Stimulated activated CD4-positive, alpha-beta T cell treated with anti-CD3 and anti-CD28 coated beads, Interleukin-2, amount 100 ng/mL, for 24 hours (primary cell): ENCODE measurements at regions not wholly inside any gene's neighbourhood (a gene's known extent, or its start where the extent isn't known, plus 50 kb on each side); places are given as distances from the start of the nearest gene placed in this dataset.
"Not testable (repeated sequence)": the region's sequence is repeated elsewhere in the genome, so short reads cannot be mapped to it uniquely, and the experiment has no call there.

Experiments used
- DNase-seq, 2 donors: peaks; one replicate each; pipeline ENCODE4 v3.0.0-alpha.2; 2020

DNA sequence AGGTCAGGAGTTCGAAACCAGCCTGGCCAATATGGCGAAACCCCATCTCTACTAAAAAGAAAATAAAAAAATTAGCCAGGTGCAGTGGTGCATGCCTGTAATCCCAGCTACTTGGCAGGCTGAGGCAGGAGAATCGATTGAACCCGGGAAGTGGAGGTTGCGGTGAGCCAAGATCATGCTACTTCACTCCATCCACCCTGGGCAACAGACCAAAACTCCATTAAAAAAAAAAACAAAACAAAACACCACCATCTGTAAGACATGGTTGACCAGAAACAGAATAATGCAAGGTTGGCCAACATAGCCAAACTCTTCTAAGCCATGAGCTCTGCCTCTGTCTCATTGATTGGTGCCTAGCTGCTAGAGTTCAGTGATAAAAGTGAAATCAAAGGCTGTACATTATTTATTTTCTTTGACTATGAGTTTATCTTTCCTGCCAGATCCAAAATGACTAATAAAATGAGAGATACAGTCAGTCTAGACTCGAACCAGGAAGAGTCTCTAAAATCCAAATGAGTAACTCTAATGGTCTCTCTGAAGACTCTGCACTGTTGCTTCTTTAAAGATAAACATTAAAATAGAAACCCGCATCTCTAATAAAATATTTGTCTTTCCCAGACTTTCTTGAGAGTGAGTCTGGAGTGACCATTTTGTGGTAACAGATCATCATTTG, 404.7 kb downstream of the DAD1 start:
- DNase-seq = no peak

DNA sequence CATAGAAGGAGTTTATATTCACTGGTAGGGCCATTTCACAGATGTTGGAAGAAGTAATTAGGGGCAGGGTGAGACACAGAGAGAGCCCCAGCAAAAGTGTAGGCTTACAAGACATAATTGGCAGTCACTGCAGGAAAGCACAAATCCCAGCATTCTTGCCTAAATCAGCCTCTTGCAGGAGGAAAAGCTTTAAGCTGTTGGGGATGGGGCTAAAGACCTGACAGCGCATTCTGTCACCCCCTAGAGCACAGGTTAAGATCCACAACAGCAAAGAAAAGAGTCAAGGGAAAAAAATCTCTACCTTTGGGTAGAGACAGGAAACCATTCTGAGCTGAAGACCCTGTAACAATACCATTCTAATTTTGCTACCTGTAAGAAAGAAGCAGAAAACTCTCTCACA, 409.0 kb downstream of the DAD1 start:
- no peak for DNase-seq

DNA sequence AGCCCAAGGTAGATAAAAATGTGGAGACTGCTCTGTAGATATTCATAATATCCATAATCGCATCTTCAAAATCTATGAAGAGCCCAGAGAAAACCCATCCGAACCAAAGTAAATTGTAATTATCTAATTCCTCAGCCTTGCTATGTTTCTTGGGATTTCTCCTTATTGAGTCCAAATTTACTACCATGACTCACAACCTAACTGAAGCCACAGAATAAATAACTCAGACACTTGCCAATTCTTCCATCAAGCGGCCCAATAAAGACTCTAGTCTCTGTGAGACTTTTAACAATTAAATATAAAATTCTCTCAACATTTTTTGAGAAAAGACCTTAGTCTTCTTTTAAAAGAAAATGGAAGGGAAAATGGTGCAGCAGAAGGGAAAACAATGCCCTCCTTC, 409.8 kb downstream of the DAD1 start:
- DNase-seq = no peak

- no peak for DNase-seq
Observed at GRCh38 chr14:22178333-22178839, 410.6 kb downstream of the DAD1 start.

DNA sequence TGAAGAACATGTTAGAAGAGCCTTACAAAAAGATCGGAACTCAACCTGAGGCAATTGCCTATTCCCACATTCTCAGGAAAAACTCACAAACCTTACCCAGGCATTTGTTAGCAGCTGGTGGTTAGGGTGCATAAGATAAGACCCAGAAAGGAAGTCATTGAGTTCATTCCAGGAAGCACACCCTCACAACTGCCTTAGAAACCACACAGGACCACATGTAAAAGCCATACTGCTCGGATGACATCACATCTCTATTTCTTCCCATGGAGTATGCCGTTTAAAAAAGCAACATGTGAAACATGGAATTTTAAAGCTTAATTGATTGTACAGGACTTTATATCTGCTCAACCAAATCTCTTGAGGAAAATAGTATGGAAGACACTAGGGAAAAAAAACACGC, 411.2 kb downstream of the DAD1 start:
- DNase-seq = no peak

GRCh38 chr14:22176957-22177356, 412.1 kb downstream of the DAD1 start:
- DNase-seq = no peak

GRCh38 chr14:22175278-22175558, 413.8 kb downstream of the DAD1 start:
- DNase-seq = not testable (repeated sequence)

DNA sequence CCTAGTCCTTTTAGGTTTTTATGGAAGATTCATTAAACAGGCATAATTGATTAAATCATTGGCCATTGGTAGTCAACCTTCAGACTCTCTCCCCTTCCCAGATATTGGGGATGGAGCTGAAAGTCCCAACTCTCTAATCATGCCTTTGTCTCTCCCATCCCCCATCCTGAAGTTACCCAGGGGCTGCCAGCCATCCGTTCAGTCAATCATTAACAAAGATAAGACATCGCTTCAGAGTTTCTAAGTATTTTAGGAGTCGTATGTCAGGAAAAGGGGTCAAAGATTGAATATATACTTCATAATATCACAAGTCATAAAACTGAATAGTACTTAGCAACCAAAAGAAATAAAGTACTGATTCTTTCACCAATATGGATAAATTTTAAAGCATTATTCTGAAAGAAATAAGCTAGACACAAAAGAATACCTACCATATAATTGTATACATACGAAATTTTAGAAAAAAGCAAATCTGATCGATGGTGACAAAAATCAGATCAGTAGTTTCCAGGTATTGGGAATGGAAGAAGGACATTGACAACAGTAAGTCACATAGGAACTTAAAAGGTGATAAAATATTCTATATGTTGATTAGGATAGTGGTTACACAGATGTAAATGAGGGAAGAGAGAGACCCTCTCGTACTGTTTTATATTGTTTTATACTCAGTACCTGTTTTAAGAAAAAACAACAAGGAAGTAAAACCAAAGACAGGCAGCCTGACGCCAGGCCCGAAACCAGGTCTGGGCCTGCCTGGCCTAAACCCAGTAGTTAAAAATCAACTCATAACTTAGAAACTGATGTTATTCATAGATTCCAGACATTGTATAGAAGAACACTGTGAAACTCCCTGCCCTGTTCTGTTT, 414.4 kb downstream of the DAD1 start:
- DNase-seq = no peak

GRCh38 chr14:22168092-22168955, 420.7 kb downstream of the DAD1 start:
- no peak for DNase-seq

DNA sequence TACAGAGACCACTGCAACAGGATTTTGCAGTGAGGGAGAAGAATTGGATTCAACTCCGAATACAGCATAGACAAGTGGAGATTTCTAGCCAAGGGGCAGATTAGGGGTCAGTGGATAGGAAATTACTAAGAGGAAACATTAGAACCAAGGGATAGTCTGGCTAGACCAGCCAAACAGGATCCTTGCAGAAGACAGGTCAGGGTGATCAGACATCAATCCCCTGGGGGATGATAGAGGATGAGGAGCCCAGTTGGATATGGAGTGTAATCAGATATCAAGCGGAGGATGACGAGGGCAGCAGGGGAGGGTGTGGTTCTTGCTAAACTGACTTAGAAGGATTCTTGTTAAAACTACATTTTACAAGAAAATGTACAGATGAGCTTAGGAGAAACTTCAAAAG, 424.4 kb downstream of the DAD1 start:
- DNase-seq = no peak

DNA sequence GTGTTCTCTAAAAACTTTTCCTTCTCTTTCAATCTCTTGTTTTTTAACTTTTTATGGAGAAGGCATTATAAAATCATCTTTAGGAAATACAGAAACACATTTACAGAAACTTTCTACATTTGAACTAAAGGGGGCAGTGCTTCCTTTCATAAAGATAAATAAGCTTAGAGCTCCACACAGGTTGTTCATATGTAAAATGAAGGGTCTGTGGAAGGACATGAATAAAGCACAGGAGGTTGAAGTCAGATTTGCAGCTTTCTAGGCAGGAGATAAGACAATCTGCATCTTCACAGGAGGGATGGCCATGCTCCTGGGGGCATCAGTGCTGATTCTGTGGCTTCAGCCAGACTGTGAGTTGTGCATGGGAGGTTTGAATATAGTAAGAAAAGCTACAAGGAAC, 426.0 kb downstream of the DAD1 start:
- no peak for DNase-seq

DNA sequence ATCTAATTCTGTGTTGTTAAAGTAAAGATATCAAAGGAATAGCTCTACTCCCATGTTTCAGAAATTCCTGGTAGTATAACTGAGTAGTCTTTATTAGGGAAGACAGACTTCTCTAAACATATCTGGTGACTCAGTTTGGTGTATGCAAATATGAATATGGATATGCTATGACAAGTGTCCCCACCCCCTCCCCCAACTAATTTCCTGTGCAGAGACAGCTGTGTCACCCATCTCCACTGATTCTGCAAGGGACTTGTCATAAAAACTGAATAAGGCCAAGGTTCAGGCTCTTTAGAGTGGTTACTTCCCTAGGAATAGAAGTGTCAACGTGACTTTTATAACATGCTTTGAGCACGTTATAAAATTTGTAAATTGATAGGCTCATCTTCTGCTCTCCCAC, 429.1 kb downstream of the DAD1 start:
- DNase-seq = no peak

DNA sequence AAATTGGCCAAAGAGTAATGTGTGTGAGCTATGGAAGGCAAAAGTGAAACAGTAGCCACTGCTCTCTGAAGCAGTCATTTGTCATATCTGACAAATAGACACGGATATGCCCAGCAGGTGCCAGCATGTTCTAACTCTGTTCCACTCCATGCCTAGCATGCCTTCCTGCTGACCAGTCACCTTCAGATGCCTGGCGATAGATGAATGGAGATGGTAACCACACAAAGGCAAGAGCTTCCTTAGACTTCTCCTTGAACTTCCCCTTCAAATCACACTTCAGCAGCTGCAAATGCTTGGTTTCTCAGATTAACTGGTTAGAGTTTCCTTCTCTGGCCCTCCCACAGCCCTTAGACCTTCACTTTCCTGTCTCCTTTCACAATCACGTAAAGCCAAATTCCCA, 429.9 kb downstream of the DAD1 start:
- DNase-seq = no peak

GRCh38 chr14:22158560-22158959, 430.5 kb downstream of the DAD1 start:
- no peak for DNase-seq

DNA sequence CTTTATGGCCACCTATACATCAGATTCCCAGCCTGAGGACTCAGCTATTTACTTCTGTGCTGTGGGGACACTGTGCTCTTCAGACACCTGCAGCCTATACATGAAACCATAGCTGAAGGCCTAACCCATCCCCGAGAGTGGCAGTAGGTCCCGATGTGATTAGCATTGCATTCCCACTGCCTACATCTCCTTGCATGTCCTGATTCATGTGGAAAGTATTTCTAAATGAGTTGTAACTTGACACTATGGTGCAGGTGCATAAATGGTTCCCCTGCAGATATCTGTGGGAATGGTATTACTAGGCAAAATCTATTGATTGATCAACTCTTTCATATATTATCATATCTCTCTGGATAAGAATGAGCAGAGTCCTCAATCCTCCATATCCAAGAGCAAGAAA, 433.5 kb downstream of the DAD1 start:
- DNase-seq = no peak

DNA sequence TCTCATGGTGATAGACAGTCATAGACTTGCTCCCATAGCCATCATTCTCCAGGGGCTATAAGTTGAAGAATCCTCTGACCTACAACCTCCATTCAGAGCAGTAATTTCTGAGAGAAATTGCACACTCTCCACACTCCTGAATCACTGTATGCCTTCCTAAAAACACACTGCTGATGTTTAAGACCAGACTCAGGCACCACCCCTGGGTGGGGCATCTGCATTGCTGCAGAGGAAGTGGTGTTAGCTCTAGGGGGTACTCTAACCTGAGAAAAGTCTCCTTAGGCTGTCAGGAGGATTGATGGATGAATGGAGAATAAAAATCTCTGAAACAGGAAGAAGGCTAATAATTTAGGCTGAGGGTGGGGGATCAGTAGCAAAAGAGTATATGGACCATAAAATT, 436.1 kb downstream of the DAD1 start:
- DNase-seq = no peak

- DNase-seq = no peak
Observed at GRCh38 chr14:22152161-22152870, 436.7 kb downstream of the DAD1 start.

DNA sequence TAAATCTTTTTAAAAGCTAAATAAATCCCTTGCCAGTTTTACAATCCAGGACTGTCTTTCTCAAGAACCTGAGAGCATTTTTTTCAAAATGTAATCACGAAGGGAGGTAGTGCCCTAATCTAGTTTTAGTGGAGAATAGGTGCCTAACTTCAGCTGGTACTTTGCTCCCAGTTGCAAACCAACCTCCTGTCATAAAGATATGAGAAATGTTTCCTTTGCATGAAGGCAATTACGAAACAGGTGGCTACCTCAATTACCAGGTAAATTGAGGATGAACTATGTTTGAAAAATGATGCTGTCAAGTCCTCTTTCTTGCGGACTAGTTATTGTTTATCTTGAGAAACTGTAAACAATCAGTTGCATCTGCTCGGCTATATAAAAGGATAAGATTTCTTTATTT, 437.9 kb downstream of the DAD1 start:
- DNase-seq = no peak

DNA sequence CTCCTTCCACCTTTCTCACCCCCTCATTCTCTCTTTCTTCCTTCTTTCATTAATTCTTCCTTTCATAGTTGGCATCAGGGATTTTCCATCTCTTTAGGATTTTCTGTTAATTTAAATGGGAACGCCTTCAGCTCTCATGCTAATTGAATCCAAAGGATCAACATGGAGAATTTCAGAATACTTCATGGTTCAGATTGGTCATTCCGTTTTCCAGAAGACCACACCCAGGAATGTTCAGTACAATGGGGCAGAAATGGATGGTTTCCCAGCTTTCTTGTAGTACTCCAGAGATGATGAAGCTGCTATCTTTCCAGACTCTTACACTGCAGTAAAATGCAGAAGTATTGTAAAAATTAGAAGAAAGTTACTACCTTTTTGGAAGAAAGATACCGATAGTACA, 440.0 kb downstream of the DAD1 start:
- no peak for DNase-seq

DNA sequence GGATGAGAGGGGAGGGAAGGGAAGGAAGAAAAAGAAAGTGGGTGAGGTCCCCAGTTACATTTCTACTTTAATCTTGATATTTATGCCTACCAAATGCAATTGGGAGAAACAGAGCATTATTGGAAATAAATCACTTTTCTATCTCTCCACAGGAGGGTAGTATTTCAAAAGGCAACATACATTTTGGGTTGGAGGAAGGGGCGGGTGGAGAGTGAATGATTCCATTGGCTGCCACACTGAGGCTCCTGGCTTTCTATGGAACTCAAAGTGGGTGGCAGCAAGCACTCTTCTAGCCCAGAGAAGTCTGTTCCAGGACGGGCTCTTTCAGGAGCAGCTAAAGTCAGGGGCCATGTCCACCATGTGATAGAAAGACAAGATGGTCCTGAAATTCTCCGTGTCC, 441.3 kb downstream of the DAD1 start:
- no peak for DNase-seq

- DNase-seq = no peak
Observed at GRCh38 chr14:22143363-22143762, 445.7 kb downstream of the DAD1 start.

DNA sequence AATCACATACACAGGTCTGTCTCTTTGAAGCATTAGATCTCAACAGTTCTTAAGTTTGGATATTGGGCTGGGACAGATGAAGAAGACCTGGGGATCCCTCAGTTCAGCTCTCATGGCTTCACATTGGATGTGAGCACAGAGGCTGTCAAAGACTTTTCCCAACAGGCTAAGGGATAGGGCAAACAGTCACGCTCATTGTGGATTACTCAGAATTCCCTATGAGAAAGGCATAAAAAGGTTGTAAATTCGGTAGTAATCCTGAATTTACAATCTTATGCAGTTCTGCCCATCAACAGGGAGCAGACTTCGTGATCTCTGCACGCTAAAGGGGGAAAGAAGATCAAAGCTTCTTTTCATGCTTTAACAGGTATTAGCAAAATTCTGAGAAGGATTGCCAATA, 448.4 kb downstream of the DAD1 start:
- DNase-seq = no peak
